H9 (cell line): ENCODE measurements at regions not wholly inside any gene's neighbourhood (a gene's known extent, or its start where the extent isn't known, plus 50 kb on each side); places are given as distances from the start of the nearest gene placed in this dataset.

Source experiments
- DNase-seq: peaks from one replicate; pipeline ENCODE4 v3.0.0-alpha.2; 2017
- H2AFZ ChIP-seq: one replicate; pipeline ENCODE4 v1.6.1; 2013; ENCODE audit warnings: mild to moderate bottlenecking, low read length, control low read depth, moderate library complexity
- H2AK5ac ChIP-seq: 2 replicates; pipeline ENCODE4 v1.6.1; 2013; ENCODE audit warnings: low read length, control low read depth, mixed read lengths; ENCODE audit not compliant: insufficient read length
- H2BK120ac ChIP-seq: one replicate; pipeline ENCODE4 v1.6.1; 2013; ENCODE audit warnings: low read depth, mild to moderate bottlenecking, low read length, control low read depth, inconsistent platforms; ENCODE audit not compliant: poor library complexity, severe bottlenecking
- H2BK12ac ChIP-seq: 2 replicates; pipeline ENCODE4 v1.6.1; 2013; ENCODE audit warnings: low read length, control low read depth, mixed read lengths, low read depth; ENCODE audit not compliant: insufficient read length
- H2BK15ac ChIP-seq: 2 replicates; pipeline ENCODE4 v1.6.1; 2013; ENCODE audit warnings: low read depth, low read length, control low read depth
- H2BK20ac ChIP-seq: one replicate; pipeline ENCODE4 v1.6.1; 2013; ENCODE audit warnings: low read depth, mild to moderate bottlenecking, low read length, control low read depth, inconsistent platforms; ENCODE audit not compliant: poor library complexity, severe bottlenecking
- H2BK5ac ChIP-seq: 2 replicates; pipeline ENCODE4 v1.6.1; 2013; ENCODE audit warnings: low read length, control low read depth, mixed read lengths; ENCODE audit not compliant: insufficient read length
- H3K14ac ChIP-seq: 2 replicates; pipeline ENCODE4 v1.6.1; 2013; ENCODE audit warnings: low read length, control low read depth; ENCODE audit not compliant: insufficient read depth
- H3K18ac ChIP-seq: 2 replicates; pipeline ENCODE4 v1.6.1; 2013; ENCODE audit warnings: low read depth, mild to moderate bottlenecking, mixed read lengths, low read length, control low read depth; ENCODE audit not compliant: insufficient read length
- H3K23ac ChIP-seq: 2 replicates; pipeline ENCODE4 v1.6.1; 2013; ENCODE audit warnings: low read length, control low read depth, mixed read lengths, low read depth; ENCODE audit not compliant: insufficient read length
- H3K23me2 ChIP-seq: 2 replicates; pipeline ENCODE4 v1.6.1; 2013; ENCODE audit warnings: low read depth, mild to moderate bottlenecking, mixed read lengths, low read length, control low read depth; ENCODE audit not compliant: insufficient read length, poor library complexity, severe bottlenecking
- H3K27ac ChIP-seq: 2 replicates; pipeline ENCODE4 v1.5.1; 2013; ENCODE audit warnings: low read length, control low read depth, mixed read lengths, low read depth; ENCODE audit not compliant: insufficient read length
- H3K27me3 ChIP-seq: 2 replicates; pipeline ENCODE4 v1.6.1; 2013; ENCODE audit warnings: low read length, control low read depth, inconsistent platforms; ENCODE audit not compliant: insufficient read depth
- H3K4ac ChIP-seq: 2 replicates; pipeline ENCODE4 v1.6.1; 2013; ENCODE audit warnings: low read depth, mild to moderate bottlenecking, control low read depth, inconsistent platforms, low read length, moderate library complexity
- H3K4me1 ChIP-seq: 2 replicates; pipeline ENCODE4 v1.6.1; 2013; ENCODE audit warnings: low read length, control low read depth, inconsistent platforms; ENCODE audit not compliant: insufficient read depth
- H3K4me2 ChIP-seq: 2 replicates; pipeline ENCODE4 v1.6.1; 2013; ENCODE audit warnings: low read length, control low read depth, mixed read lengths; ENCODE audit not compliant: insufficient read length, insufficient read depth
- H3K56ac ChIP-seq: 2 replicates; pipeline ENCODE4 v1.6.1; 2013; ENCODE audit warnings: low read depth, mild to moderate bottlenecking, mixed read lengths, low read length, control low read depth; ENCODE audit not compliant: insufficient read length
- H3K79me1 ChIP-seq: 2 replicates; pipeline ENCODE4 v1.6.1; 2013; ENCODE audit warnings: low read depth, mild to moderate bottlenecking, moderate library complexity, low read length, control low read depth, inconsistent platforms; ENCODE audit not compliant: insufficient read depth, poor library complexity, severe bottlenecking
- H3K79me2 ChIP-seq: 2 replicates; pipeline ENCODE4 v1.6.1; 2013; ENCODE audit warnings: low read length, control low read depth, inconsistent platforms; ENCODE audit not compliant: insufficient read depth
- H3K9ac ChIP-seq: 2 replicates; pipeline ENCODE4 v1.6.1; 2013; ENCODE audit warnings: low read length, control low read depth, mixed read lengths; ENCODE audit not compliant: insufficient read length; ENCODE audit errors: extremely low read depth
- H3K9me3 ChIP-seq: one replicate; pipeline ENCODE4 v1.6.1; 2013; ENCODE audit warnings: low read depth, low read length, inconsistent platforms; ENCODE audit not compliant: control insufficient read depth
- H3T11ph ChIP-seq: one replicate; pipeline ENCODE4 v1.6.1; 2013; ENCODE audit warnings: mild to moderate bottlenecking, low read length, control low read depth, inconsistent platforms
- H4K20me1 ChIP-seq: one replicate; pipeline ENCODE4 v1.6.1; 2013; ENCODE audit not compliant: control insufficient read depth, insufficient read length, insufficient read depth
- H4K5ac ChIP-seq: 2 replicates; pipeline ENCODE4 v1.6.1; 2013; ENCODE audit warnings: low read depth, mild to moderate bottlenecking, mixed read lengths, low read length, control low read depth; ENCODE audit not compliant: insufficient read length
- H4K8ac ChIP-seq: replicated peaks from 2 replicates; pipeline ENCODE4 v1.6.1; 2013; ENCODE audit warnings: low read length, control low read depth, mixed read lengths, low read depth; ENCODE audit not compliant: insufficient read length
- H4K91ac ChIP-seq: 2 replicates; pipeline ENCODE4 v1.6.1; 2013; ENCODE audit warnings: low read depth, mild to moderate bottlenecking, moderate library complexity, mixed read lengths, low read length, control low read depth; ENCODE audit not compliant: insufficient read length
- H3K27ac Mint-ChIP-seq, 3 experiments: 2 replicates in 2 of 3; 3 replicates in 1 of 3; pipeline ENCODE4 v1.8.0; 2020 to 2021; ENCODE audit warnings: mixed read lengths in 3 of 3, mild to moderate bottlenecking in 1 of 3, moderate library complexity in 1 of 3
- H3K27me3 Mint-ChIP-seq: 2 replicates; pipeline ENCODE4 v1.8.0; 2021; ENCODE audit warnings: low read depth, mild to moderate bottlenecking, moderate library complexity, mixed read lengths
- H3K36me3 Mint-ChIP-seq, 3 experiments: 2 replicates in 2 of 3; 3 replicates in 1 of 3; pipeline ENCODE4 v1.8.0; 2020 to 2021; ENCODE audit warnings: low read depth in 3 of 3, mixed read lengths in 3 of 3; ENCODE audit not compliant: insufficient read depth in 1 of 3
- H3K4me1 Mint-ChIP-seq, 2 experiments: 2 replicates each; pipeline ENCODE4 v1.8.0; 2020; ENCODE audit warnings: mixed read lengths in 2 of 2
- H3K4me3 Mint-ChIP-seq, 2 experiments: 2 replicates in 1 of 2; 3 replicates in 1 of 2; pipeline ENCODE4 v1.8.0; 2020 to 2021; ENCODE audit warnings: mild to moderate bottlenecking in 2 of 2, mixed read lengths in 2 of 2, moderate library complexity in 1 of 2
- H3K9me3 Mint-ChIP-seq, 2 experiments: 2 replicates in 1 of 2; 3 replicates in 1 of 2; pipeline ENCODE4 v1.8.0; 2020; ENCODE audit warnings: mild to moderate bottlenecking in 2 of 2, mixed read lengths in 2 of 2, moderate library complexity in 1 of 2
- CTCF ChIP-seq: fragments of 200-600 bp; sonication (generic); conservative IDR thresholded peaks from 3 replicates; pipeline ENCODE4 v1.8.0; 2021; ENCODE audit warnings: antibody characterized with exemption, mild to moderate bottlenecking
- WGBS: extraction: QIAGEN DNeasy Blood & Tissue Kit; methylation state at CpG from one replicate; pipeline ENCODE4 v1.1.7; 2013; ENCODE audit warnings: missing lambda C conversion rate, low lambda C conversion rate, mixed read lengths; ENCODE audit not compliant: insufficient read length; ENCODE audit errors: extremely low coverage; 5-methylcytosine and 5-hydroxymethylcytosine counted together

DNA sequence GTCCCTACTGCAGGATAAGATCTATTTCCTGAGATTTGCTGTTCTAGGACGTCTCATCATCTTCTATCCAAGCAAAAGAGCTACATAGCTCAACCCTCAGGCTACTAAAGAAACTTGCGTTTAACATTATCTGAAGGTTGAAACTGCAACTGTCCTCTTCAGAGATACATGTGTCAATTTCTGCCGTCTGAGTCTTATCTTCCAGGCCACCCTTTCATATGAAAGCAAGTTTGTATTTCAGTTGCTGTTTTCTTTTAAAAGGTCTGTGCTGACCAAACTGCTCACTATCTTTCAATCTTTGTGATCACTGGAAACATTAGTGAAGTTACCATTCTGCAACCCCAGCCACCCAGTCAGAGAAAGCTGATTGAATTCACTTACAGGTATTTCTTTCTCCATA lies 108.6 kb upstream of the RAB3GAP2 start:
- Mint-ChIP-seq H3K36me3 (peaks cover 10 to 31% (median 10%) of the 10 kb centered on the region in 3 experiments), H3K27me3 (peaks cover 7% of the 10 kb centered on the region), H3K27ac (no peak overlapping the region), H3K4me3 (no peak overlapping the region), H3K9me3 (peaks cover 18 to 28% of the 10 kb centered on the region in 2 experiments), H3K4me1 (peaks cover 27 to 42% of the 10 kb centered on the region in 2 experiments)
- Histone ChIP-seq H3K4me1 (peaks cover 4% of the 10 kb centered on the region; the same call in 1 of the 2 replicates), H4K5ac (no peak overlapping the region), H3K79me1 (no peaks in the 10 kb centered on the region), H4K91ac (no peak overlapping the region), H2AK5ac (no peak overlapping the region), H3K14ac (no peak overlapping the region), H3K23me2 (no peaks in the 10 kb centered on the region), H2BK20ac (no peak overlapping the region), H3T11ph (no peak overlapping the region), H3K9ac (no peak overlapping the region), H2BK120ac (no peak overlapping the region), H2BK5ac (no peak overlapping the region), H4K8ac (no peak overlapping the region), H3K4me2 (no peak overlapping the region), H2AFZ (no peak overlapping the region), H3K23ac (no peak overlapping the region), H3K79me2 (no peaks in the 10 kb centered on the region), H3K9me3 (no peaks in the 10 kb centered on the region), H2BK12ac (no peak overlapping the region), H3K56ac (no peak overlapping the region), H3K4ac (no peak overlapping the region), H3K18ac (no peak overlapping the region), H2BK15ac (no peak overlapping the region), H3K27ac (no peak overlapping the region), H3K27me3 (no peaks in the 10 kb centered on the region), H4K20me1 (no peaks in the 10 kb centered on the region)
- WGBS = no CpG with 5 or more reads among the region's 3 CpGs
- no peak for DNase-seq
- TF ChIP-seq CTCF = no peak
